GM23248 (cell line): ENCODE measurements at regions not wholly inside any gene's neighbourhood (a gene's known extent, or its start where the extent isn't known, plus 50 kb on each side); places are given as distances from the start of the nearest gene placed in this dataset.

ENCODE experiments used
- EZH2 ChIP-seq: fragments of 200-600 bp; sonication (generic); IDR thresholded peaks from 2 replicates; pipeline ENCODE4 v1.6.1; 2018; ENCODE audit warnings: antibody characterized with exemption, mild to moderate bottlenecking; ENCODE audit not compliant: insufficient read depth, poor library complexity, severe bottlenecking
- EZH2phosphoT487 ChIP-seq: fragments of 200-600 bp; sonication (generic); IDR thresholded peaks from 2 replicates; pipeline ENCODE4 v1.6.1; 2018; ENCODE audit warnings: antibody characterized with exemption, moderate library complexity, mild to moderate bottlenecking, low read depth; ENCODE audit not compliant: insufficient read depth

GRCh38 chr12:53887881-53888280 is 50.8 kb upstream of the HOXC13 start:
- TF ChIP-seq EZH2 (no peak), EZH2phosphoT487 (no peak)
